SHP77 (cell line): ENCODE measurements at regions not wholly inside any gene's neighbourhood (a gene's known extent, or its start where the extent isn't known, plus 50 kb on each side); places are given as distances from the start of the nearest gene placed in this dataset.

Source experiments
- DNase-seq, 2 experiments: peaks; one replicate each; lab custom pipeline; 2025; lab: John Stamatoyannopoulos, UW

GRCh38 chr9:19511694-19512093 lies 102.9 kb downstream of the ACER2 start:
- DNase-seq: no peak

GRCh38 chr9:19510907-19511306 lies 102.1 kb downstream of the ACER2 start:
- DNase-seq: no peak
